ENCODE measurements at regions not wholly inside any gene's neighbourhood (a gene's known extent, or its start where the extent isn't known, plus 50 kb on each side); places are given as distances from the start of the nearest gene placed in this dataset.

- TF ChIP-seq EZH2 (IDR thresholded peaks at IDR 0.05; ENCODE audit: insufficient read depth, poor library complexity, severe bottlenecking) (no peak), EZH2phosphoT487 (IDR thresholded peaks at IDR 0.05; ENCODE audit: insufficient read depth, low read depth) (no peak)
These were observed 59.1 kb downstream of the SST start for GRCh38 chr3:187610981-187611511.
